Endothelial cell of umbilical vein (primary cell): ENCODE measurements at regions not wholly inside any gene's neighbourhood (a gene's known extent, or its start where the extent isn't known, plus 50 kb on each side); places are given as distances from the start of the nearest gene placed in this dataset.

Source experiments
- BruUV-seq: library from RNA; stranded (reverse); fragments of 400-500 nt; replicated peaks from 2 replicates; lab custom pipeline; 2021; lab: Mats Ljungman, UMichigan
- CTCF ChIA-PET: fragments of 300-600, 350-600 bp; sonication (Branson Sonifier 250); formaldehyde crosslinking; loops from one replicate; lab custom pipeline; 2021; ENCODE audit warnings: antibody characterized with exemption, inconsistent platforms; lab: Charles Lee
- POLR2A ChIA-PET: fragments of 300-600, 350-600 bp; sonication (Branson Sonifier 250); formaldehyde crosslinking; loops from one replicate; lab custom pipeline; 2021; ENCODE audit warnings: antibody characterized with exemption, inconsistent platforms; lab: Charles Lee
- DNase-seq: peaks from one replicate; pipeline ENCODE4 v3.0.0-alpha.2; 2011; ENCODE audit warnings: low read depth, low spot score
- FAIRE-seq: peaks from 2 replicates; lab custom pipeline; 2011; peaks lifted over from hg19 to GRCh38; lab: Jason Lieb, UNC
- H2AFZ ChIP-seq: 2 replicates; pipeline ENCODE4 v1.6.0; 2012; ENCODE audit warnings: low read depth, low read length, control low read depth, inconsistent platforms
- H3K27ac ChIP-seq: 2 replicates; pipeline ENCODE4 v1.5.1; 2011; ENCODE audit warnings: low read depth, mild to moderate bottlenecking, control low read depth, low read length, moderate library complexity; ENCODE audit not compliant: insufficient read depth
- H3K27me3 ChIP-seq, 2 experiments: 2 replicates each; pipeline versions ENCODE4 v1.6.0 to v1.6.1; 2011; ENCODE audit warnings: low read length in 2 of 2, mixed read lengths in 1 of 2; ENCODE audit not compliant: control insufficient read depth in 2 of 2, insufficient read depth in 2 of 2
- H3K36me3 ChIP-seq, 2 experiments: 2 replicates in 1 of 2; 3 replicates in 1 of 2; pipeline ENCODE4 v1.5.1; 2011; ENCODE audit warnings: low read length in 2 of 2, mild to moderate bottlenecking in 1 of 2, moderate library complexity in 1 of 2; ENCODE audit not compliant: control insufficient read depth in 2 of 2, insufficient read depth in 2 of 2; ENCODE audit errors: extremely low read depth in 1 of 2
- H3K4me1 ChIP-seq: 3 replicates; pipeline ENCODE4 v1.5.1; 2011; ENCODE audit warnings: mild to moderate bottlenecking, low read length; ENCODE audit not compliant: control insufficient read depth, insufficient read depth; ENCODE audit errors: extremely low read depth
- H3K4me2 ChIP-seq: 2 replicates; pipeline ENCODE4 v1.6.1; 2011; ENCODE audit warnings: low read length, control low read depth, mixed read lengths; ENCODE audit not compliant: insufficient read depth
- H3K4me3 ChIP-seq, 3 experiments: fragments of 200-600 bp in 1 of 3; sonication (generic), shearing (Covaris generic) in 1 of 3; replicated peaks in 1 of 3; 2 replicates each; pipeline ENCODE4 v1.5.1; 2011 to 2016; ENCODE audit warnings: control low read depth in 3 of 3, low read length in 3 of 3, mild to moderate bottlenecking in 2 of 3, inconsistent platforms in 1 of 3, low read depth in 1 of 3, moderate library complexity in 1 of 3; ENCODE audit not compliant: insufficient read depth in 1 of 3
- H3K79me2 ChIP-seq: 2 replicates; pipeline ENCODE4 v1.6.0; 2012; ENCODE audit warnings: low read length, inconsistent platforms; ENCODE audit not compliant: control insufficient read depth, insufficient read depth
- H3K9ac ChIP-seq: replicated peaks from 2 replicates; pipeline ENCODE3; 2011; ENCODE audit warnings: low read length, control low read depth; ENCODE audit not compliant: insufficient read depth; ENCODE audit errors: extremely low read depth
- H3K9me1 ChIP-seq: replicated peaks from 3 replicates; pipeline ENCODE4 v1.6.0; 2011; ENCODE audit warnings: mild to moderate bottlenecking, low read length; ENCODE audit not compliant: control insufficient read depth, insufficient read depth; ENCODE audit errors: extremely low read depth
- H3K9me3 ChIP-seq: replicated peaks from 2 replicates; pipeline ENCODE4 v1.5.1; 2012; ENCODE audit warnings: low read length, inconsistent platforms; ENCODE audit not compliant: control insufficient read depth, insufficient read depth
- H4K20me1 ChIP-seq: replicated peaks from 2 replicates; pipeline ENCODE3; 2011; ENCODE audit warnings: mild to moderate bottlenecking, low read length; ENCODE audit not compliant: control insufficient read depth, insufficient read depth; ENCODE audit errors: extremely low read depth
- CTCF ChIP-seq, 2 donors: IDR thresholded peaks; 1 replicate in 1 of 2; 2 replicates in 1 of 2; pipeline ENCODE4 v1.5.1; 2011; ENCODE audit warnings: low read length in 2 of 2, mild to moderate bottlenecking in 2 of 2, moderate library complexity in 2 of 2, control low read depth in 1 of 2, inconsistent platforms in 1 of 2, low read depth in 1 of 2; ENCODE audit not compliant: insufficient read depth in 1 of 2; ENCODE audit errors: extremely low read depth in 1 of 2
- EZH2 ChIP-seq: IDR thresholded peaks from 2 replicates; pipeline ENCODE4 v1.6.1; 2012; ENCODE audit warnings: borderline replicate concordance, low read depth, mild to moderate bottlenecking, moderate library complexity, low read length, inconsistent platforms; ENCODE audit not compliant: severe bottlenecking
- FOS ChIP-seq: IDR thresholded peaks from 2 replicates; pipeline ENCODE4 v1.6.1; 2011; ENCODE audit warnings: mild to moderate bottlenecking, low read length, moderate library complexity, borderline replicate concordance; ENCODE audit not compliant: insufficient read depth
- GATA2 ChIP-seq: IDR thresholded peaks from 2 replicates; pipeline ENCODE4 v1.7.0; 2011; ENCODE audit warnings: low read depth, mild to moderate bottlenecking, moderate library complexity, mixed read lengths, low read length; ENCODE audit not compliant: insufficient read length, insufficient read depth
- JUN ChIP-seq: IDR thresholded peaks from 2 replicates; pipeline ENCODE4 v1.6.1; 2011; ENCODE audit warnings: borderline replicate concordance, low read depth; ENCODE audit not compliant: insufficient read length, insufficient read depth
- MAX ChIP-seq: IDR thresholded peaks from 2 replicates; pipeline ENCODE4 v1.6.1; 2011; ENCODE audit not compliant: insufficient read depth, insufficient read length
- MYC ChIP-seq: IDR thresholded peaks from one replicate; pipeline ENCODE4 v1.6.1; 2011; ENCODE audit warnings: mild to moderate bottlenecking, low read depth, low read length
- POLR2A ChIP-seq: IDR thresholded peaks from 2 replicates; pipeline ENCODE4 v1.6.1; 2012; ENCODE audit warnings: low read depth, mild to moderate bottlenecking, control low read depth, low read length
- POLR2AphosphoS5 ChIP-seq: IDR thresholded peaks from 2 replicates; pipeline ENCODE4 v1.6.1; 2012; ENCODE audit warnings: low read depth, mild to moderate bottlenecking, control low read depth, low read length, moderate library complexity; ENCODE audit not compliant: insufficient read depth
- dilution Hi-C: fragments of 300-500 bp; cut with MboI; formaldehyde crosslinking; loops from one replicate; pipeline ENCODE4 v1.15.0; 2019; ENCODE audit warnings: low sequenced_read_pairs; ENCODE audit not compliant: extremely low pct_ligation_motif_present
- intact Hi-C: fragments of 100-400 bp; cut with micrococcal nuclease; formaldehyde crosslinking; loops from one replicate; pipeline ENCODE4 v1.10.0; 2022

- no TSS peak for BruUV-seq
- TF ChIP-seq JUN, result no peak
- no peak for TF ChIP-seq MYC
- no peak for TF ChIP-seq MAX
- no peak for TF ChIP-seq FOS
- no peak for TF ChIP-seq CTCF (IDR thresholded peaks at IDR 0.05; ENCODE audit: extremely low read depth in 1 of 2, insufficient read depth in 1 of 2, low read depth in 1 of 2, low read length in 2 of 2)
- TF ChIP-seq POLR2A, result no peak
- TF ChIP-seq EZH2, result no peak
- no peak for TF ChIP-seq POLR2AphosphoS5
- TF ChIP-seq GATA2, result no peak
- CTCF ChIA-PET, result interaction anchor here (1.0 kb wide), 1 partner anchor 16 kb away, joined by 3 read pairs; no protein-coding TSS in a partner anchor
- no peaks in the 10 kb centered on the region for H4K20me1 ChIP-seq
- POLR2A ChIA-PET, result interaction anchor here (0.6 kb wide), 1 partner anchor 7 kb away, joined by 3 read pairs; no protein-coding TSS in a partner anchor
- intact Hi-C loops, result no loop called here
- H3K9me3 ChIP-seq, result no peaks in the 10 kb centered on the region
- no peaks in the 10 kb centered on the region for H3K79me2 ChIP-seq
- no peaks in the 10 kb centered on the region for H3K27me3 ChIP-seq
- H3K27ac ChIP-seq, result no peak overlapping the region
- H3K4me3 ChIP-seq, result no peak overlapping the region
- dilution Hi-C loops, result no loop called here
- H3K36me3 ChIP-seq, result no peaks in the 10 kb centered on the region
- H3K4me1 ChIP-seq, result no peaks in the 10 kb centered on the region
- peak; percentile 44 for FAIRE-seq
- H2AFZ ChIP-seq, result no peak overlapping the region
- no peak for DNase-seq
- H3K9me1 ChIP-seq, result no peaks in the 10 kb centered on the region
- no peak overlapping the region for H3K4me2 ChIP-seq
- no peak overlapping the region for H3K9ac ChIP-seq
Observed at GRCh38 chr10:20993830-20994527, 96.9 kb upstream of the NEBL start.
